HG03460 (cell line): ENCODE measurements at regions not wholly inside any gene's neighbourhood (a gene's known extent, or its start where the extent isn't known, plus 50 kb on each side); places are given as distances from the start of the nearest gene placed in this dataset.

Experiments used
- ATAC-seq: cut with Tn5 transposase; IDR thresholded peaks from one replicate; pipeline ENCODE4 v1.9.1; 2021; ENCODE audit not compliant: unreplicated experiment

DNA sequence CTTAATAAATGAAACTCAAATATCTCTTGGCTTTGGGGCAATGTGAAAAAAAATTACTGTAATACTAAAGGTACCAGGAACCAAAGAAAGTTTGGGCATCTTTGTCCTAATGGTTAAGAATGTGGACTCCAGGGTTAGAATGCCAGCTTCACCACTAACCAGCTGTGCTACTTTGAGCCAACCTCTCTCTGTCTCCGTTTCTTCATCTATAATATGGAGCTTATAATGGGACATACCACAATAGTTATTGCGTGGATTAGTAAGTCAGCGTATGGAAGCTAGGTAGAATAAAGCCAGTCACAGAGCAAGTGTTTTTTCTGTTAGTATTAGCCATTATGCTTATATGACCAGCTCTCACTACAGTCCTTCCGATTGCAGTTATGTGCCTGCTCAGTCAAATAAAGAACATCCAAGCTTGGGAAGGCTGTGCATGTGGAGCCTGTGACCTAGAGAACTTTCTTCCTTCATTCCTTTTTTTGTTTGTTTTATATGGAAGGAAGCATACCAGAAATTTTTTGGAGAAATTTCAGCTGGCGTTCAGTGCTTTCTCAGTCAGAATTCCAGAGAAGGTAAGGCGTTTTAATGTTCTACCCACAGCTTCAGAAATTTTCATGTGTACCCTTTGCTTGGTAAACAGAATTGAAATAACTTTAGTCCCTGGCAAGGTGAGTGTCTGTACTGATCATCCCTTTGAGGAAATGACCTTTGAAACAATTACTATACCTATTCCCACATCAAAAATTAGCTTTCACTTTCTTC is 114.0 kb upstream of the RND3 start:
- no peak for ATAC-seq

DNA sequence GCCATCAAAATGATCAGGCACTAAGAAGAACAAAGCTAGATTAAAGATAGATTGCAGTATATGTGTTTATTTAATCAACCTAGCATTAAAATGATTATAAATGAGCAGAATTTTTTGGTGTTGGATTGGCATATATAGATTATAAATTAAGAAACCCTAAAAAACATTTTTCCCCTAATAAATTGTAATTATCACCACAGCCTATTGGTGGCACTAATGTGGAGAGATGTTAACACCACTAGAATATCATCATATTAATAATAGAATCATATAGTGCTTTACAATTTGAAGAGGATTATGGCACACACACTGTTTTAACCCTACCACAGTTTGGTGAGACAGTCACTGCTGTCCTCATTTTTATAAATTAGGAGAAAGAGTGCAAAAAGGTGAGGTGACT is 112.4 kb upstream of the RND3 start:
- ATAC-seq, result no peak

- no peak for ATAC-seq
Measured at GRCh38 chr2:150598383-150598782, 110.9 kb upstream of the RND3 start.

DNA sequence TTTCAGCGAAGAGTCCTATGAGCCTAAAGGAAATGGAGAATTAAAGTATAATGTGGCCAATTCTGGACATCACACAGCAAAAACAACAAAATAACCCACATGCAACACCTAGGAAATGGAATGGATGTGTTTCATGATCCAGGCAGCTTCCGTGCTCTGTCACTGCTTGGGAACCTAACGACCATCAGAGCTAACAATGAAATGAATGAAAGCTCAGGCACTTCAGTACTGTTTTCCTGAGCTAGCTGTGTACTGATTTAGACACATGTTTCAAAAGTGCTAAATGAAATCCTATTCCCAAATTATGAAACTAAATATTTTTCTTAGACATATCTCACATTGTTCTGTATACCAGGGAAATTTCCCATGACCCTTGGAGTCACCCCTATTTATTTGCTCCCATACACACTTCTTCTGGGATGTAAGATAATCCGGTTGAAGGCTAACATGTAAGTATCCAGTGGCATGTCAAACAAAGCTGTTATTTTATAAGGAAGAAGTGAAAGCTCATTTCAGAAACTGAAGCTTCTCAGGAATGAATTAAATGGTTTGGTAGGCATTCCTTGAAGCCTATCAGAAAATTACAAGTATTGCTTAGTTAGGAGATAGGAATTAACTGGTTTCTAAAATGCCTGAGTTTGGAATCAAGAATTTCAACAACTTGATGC is 108.5 kb upstream of the RND3 start:
- ATAC-seq, result no peak

DNA sequence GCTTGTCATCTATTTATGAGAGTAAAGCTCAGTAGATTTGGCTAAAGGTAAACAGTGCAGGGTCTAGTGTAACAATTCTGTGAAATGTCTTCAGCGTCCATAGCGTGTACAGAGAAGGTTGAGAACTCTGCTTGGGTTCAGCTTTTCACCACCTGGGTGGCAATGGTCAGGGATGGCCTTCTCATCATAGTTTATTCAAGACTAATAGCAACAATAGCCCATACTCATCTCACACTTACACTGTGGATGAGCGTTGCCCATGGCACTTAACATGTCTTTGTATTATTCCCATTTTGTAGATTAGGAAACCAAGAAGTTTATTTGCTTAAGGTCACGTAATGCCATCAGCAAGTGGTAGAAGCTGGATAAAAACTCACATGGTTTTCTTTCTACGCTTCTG is 106.8 kb upstream of the RND3 start:
- no peak for ATAC-seq

GRCh38 chr2:150591496-150592285 is 104.2 kb upstream of the RND3 start:
- no peak for ATAC-seq

GRCh38 chr2:150589681-150590080 is 102.2 kb upstream of the RND3 start:
- ATAC-seq, result no peak

DNA sequence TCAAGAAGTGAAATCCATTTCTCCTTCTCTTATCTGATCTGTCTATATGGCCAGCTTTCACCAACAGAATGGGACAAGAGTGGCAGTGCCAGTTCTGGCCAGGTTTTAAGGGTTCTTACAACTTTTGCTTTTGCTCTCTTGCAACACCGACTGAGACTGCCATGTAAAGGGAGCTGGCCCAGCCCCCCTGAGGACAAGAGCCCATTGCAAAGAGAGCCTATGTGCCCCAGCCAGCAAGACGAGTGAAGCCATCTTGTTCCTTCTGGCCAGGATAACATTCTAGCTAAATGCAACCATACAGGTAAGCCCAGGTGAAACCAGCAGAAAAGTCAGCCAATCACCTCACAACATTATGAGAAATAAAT is 101.0 kb upstream of the RND3 start:
- no peak for ATAC-seq

GRCh38 chr2:150587547-150588505 is 100.4 kb upstream of the RND3 start:
- ATAC-seq, result no peak

DNA sequence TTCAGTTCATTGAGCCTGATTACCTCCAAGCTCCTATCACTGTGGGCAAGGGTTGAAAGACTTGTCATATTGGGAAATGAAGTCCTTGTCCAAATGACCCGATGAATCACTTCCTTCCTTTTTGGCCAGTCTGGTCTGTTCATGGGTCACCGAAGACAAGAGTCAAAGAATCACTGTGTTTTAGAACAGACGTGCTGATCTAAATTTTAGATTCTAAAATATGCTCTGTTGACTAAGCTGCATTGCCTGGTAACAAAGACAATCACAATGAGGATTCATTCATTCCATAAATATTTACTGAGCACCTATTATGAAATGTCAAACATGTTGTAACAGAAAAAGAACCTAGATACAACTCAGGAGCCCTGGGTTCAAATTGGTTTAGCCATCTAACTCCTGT is 99.4 kb upstream of the RND3 start:
- no peak for ATAC-seq

GRCh38 chr2:150585221-150585971 is 97.9 kb upstream of the RND3 start:
- ATAC-seq, result no peak

GRCh38 chr2:150584081-150584480 is 96.6 kb upstream of the RND3 start:
- no peak for ATAC-seq

GRCh38 chr2:150581717-150582472 is 94.4 kb upstream of the RND3 start:
- no peak for ATAC-seq

DNA sequence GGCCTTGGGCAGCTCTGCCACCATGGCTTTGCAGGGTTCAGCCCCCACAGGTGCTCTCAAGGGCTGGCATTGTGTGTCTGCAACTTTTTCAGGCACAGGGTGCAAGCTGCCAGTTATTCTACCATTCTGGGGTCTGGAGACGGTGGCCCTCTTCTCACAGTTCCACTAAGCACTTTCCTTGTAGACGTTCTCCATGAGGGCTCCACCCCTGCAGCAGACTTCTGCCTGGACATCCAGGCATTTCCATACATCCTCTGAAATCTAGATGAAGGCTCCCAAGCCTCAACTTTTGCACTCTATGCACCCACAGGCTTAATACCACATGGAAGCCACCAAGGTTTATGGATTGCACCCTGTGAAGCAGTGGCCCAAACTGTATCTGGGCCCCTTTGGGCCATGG is 91.0 kb upstream of the RND3 start:
- no peak for ATAC-seq

DNA sequence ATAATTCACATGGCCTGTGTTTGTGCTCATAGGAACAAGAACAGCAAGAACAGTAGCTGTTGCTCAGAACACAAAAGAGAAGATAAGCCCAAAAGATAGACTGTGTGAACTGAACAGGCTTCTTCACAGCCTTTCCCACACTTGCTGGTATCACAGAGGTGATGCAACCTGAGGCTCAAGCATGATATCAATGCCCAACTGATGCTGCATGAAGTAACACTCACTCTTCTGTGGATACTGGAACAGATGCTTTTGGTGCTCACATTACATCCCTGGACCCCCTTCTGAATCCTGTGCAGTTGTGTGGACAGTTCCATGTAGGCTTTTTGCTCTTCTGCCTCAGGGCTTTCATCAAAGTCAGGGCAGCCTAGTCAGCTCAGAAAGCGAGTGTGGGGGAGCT is 88.4 kb upstream of the RND3 start:
- no peak for ATAC-seq

GRCh38 chr2:150572961-150573395 is 85.5 kb upstream of the RND3 start:
- ATAC-seq, result peak; percentile 87

- no peak for ATAC-seq
Measured at GRCh38 chr2:150572194-150572766, 84.8 kb upstream of the RND3 start.

GRCh38 chr2:150571121-150571520 is 83.7 kb upstream of the RND3 start:
- no peak for ATAC-seq

DNA sequence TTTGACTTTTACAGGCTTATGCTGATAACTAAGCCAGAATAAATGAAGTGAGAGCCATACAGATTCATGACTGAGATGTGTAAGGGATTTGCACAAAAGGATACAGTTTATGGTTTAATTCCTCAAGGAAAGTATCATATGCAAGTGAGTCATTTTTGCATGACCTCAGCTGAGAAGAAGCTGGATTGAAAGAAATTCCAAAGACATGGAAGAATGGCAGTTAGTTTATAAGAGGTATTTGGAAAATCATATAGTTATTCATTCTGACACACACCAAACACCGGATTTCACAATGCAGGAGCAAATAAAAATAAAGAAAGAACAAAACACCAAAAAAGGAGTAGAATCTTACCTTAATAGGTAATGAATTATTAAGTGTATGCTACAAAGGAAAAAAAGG is 83.2 kb upstream of the RND3 start:
- ATAC-seq, result no peak
